Ishikawa (cell line): ENCODE measurements at regions not wholly inside any gene's neighbourhood (a gene's known extent, or its start where the extent isn't known, plus 50 kb on each side); places are given as distances from the start of the nearest gene placed in this dataset.

Experiments used
- CEBPB ChIP-seq: IDR thresholded peaks from 2 replicates; pipeline ENCODE4 v1.6.1; 2012
- CREB1 ChIP-seq: IDR thresholded peaks from 2 replicates; pipeline ENCODE4 v1.6.1; 2012; ENCODE audit warnings: low read depth
- EGR1 ChIP-seq: IDR thresholded peaks from 2 replicates; pipeline ENCODE4 v1.6.1; 2012
- EP300 ChIP-seq: IDR thresholded peaks from 2 replicates; pipeline ENCODE4 v1.6.1; 2012; ENCODE audit warnings: borderline replicate concordance
- FOXM1 ChIP-seq: IDR thresholded peaks from 2 replicates; pipeline ENCODE4 v1.6.1; 2012; ENCODE audit warnings: low read depth, borderline replicate concordance
- NFIC ChIP-seq: IDR thresholded peaks from 2 replicates; pipeline ENCODE4 v1.6.1; 2012
- RAD21 ChIP-seq: IDR thresholded peaks from 2 replicates; pipeline ENCODE4 v1.6.1; 2012; ENCODE audit warnings: low read depth
- TAF1 ChIP-seq: IDR thresholded peaks from 2 replicates; pipeline ENCODE4 v1.6.1; 2012; ENCODE audit warnings: low read depth, mild to moderate bottlenecking
- TCF12 ChIP-seq: IDR thresholded peaks from 2 replicates; pipeline ENCODE4 v1.6.1; 2012; ENCODE audit warnings: low read depth
- TEAD4 ChIP-seq: IDR thresholded peaks from 2 replicates; pipeline ENCODE4 v1.6.1; 2012
- YY1 ChIP-seq: IDR thresholded peaks from 2 replicates; pipeline ENCODE4 v1.6.1; 2012; ENCODE audit warnings: low read depth
- ZBTB7A ChIP-seq: IDR thresholded peaks from 2 replicates; pipeline ENCODE4 v1.6.1; 2012; ENCODE audit warnings: low read depth
- TF ChIP-seq, protein P1 (sequence below): IDR thresholded peaks from 2 replicates; pipeline ENCODE4 v1.6.1; 2012
- TF ChIP-seq, protein P2 (sequence below): IDR thresholded peaks from 2 replicates; pipeline ENCODE4 v1.6.1; 2012
- TF ChIP-seq, protein P3 (sequence below): IDR thresholded peaks from 2 replicates; pipeline ENCODE4 v1.6.1; 2012; ENCODE audit warnings: low read depth, mild to moderate bottlenecking

DNA sequence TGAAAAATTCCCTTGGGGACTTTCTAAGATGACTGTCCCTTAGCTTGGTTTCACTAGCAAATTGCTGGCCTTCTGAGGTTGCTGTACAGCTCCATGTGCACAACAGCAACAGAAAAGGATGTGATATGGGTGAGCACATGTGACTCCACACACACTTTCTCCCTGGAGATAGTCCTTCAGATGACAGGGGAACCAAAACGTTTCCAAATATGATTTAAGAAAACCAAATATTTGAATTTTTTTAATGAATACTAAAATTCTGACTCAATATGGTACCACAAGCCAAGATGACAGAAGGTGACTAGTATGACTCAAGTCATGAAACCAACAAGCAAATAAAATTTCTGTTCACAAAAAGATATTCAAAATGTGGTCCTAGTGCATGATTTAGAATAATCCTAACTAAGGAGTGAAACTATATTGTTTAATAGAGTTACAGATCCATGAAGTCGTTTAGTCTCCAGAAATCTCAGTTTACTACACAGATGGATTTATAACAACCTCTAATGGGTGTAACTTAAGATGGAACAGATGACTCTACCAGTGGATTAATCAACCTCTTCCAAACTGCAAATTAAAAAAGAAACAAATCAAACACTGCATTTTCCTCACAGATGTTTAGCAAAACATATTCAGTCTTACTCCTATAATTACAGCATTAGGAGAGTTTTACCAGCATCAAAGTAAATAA, 144.8 kb upstream of the PIK3R1 start:
- TF ChIP-seq RAD21, result no peak
- TF ChIP-seq CEBPB, result no peak
- TF ChIP-seq, protein P1, sequence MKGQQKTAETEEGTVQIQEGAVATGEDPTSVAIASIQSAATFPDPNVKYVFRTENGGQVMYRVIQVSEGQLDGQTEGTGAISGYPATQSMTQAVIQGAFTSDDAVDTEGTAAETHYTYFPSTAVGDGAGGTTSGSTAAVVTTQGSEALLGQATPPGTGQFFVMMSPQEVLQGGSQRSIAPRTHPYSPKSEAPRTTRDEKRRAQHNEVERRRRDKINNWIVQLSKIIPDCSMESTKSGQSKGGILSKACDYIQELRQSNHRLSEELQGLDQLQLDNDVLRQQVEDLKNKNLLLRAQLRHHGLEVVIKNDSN, result no peak
- no peak for TF ChIP-seq YY1
- TF ChIP-seq, protein P2, sequence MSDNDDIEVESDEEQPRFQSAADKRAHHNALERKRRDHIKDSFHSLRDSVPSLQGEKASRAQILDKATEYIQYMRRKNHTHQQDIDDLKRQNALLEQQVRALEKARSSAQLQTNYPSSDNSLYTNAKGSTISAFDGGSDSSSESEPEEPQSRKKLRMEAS, result no peak
- no peak for TF ChIP-seq EP300
- no peak for TF ChIP-seq FOXM1
- no peak for TF ChIP-seq CREB1
- TF ChIP-seq, protein P3, sequence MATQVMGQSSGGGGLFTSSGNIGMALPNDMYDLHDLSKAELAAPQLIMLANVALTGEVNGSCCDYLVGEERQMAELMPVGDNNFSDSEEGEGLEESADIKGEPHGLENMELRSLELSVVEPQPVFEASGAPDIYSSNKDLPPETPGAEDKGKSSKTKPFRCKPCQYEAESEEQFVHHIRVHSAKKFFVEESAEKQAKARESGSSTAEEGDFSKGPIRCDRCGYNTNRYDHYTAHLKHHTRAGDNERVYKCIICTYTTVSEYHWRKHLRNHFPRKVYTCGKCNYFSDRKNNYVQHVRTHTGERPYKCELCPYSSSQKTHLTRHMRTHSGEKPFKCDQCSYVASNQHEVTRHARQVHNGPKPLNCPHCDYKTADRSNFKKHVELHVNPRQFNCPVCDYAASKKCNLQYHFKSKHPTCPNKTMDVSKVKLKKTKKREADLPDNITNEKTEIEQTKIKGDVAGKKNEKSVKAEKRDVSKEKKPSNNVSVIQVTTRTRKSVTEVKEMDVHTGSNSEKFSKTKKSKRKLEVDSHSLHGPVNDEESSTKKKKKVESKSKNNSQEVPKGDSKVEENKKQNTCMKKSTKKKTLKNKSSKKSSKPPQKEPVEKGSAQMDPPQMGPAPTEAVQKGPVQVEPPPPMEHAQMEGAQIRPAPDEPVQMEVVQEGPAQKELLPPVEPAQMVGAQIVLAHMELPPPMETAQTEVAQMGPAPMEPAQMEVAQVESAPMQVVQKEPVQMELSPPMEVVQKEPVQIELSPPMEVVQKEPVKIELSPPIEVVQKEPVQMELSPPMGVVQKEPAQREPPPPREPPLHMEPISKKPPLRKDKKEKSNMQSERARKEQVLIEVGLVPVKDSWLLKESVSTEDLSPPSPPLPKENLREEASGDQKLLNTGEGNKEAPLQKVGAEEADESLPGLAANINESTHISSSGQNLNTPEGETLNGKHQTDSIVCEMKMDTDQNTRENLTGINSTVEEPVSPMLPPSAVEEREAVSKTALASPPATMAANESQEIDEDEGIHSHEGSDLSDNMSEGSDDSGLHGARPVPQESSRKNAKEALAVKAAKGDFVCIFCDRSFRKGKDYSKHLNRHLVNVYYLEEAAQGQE, result no peak
- no peak for TF ChIP-seq ZBTB7A
- no peak for TF ChIP-seq TCF12
- TF ChIP-seq NFIC, result no peak
- no peak for TF ChIP-seq TEAD4
- TF ChIP-seq EGR1, result no peak
- no peak for TF ChIP-seq TAF1

DNA sequence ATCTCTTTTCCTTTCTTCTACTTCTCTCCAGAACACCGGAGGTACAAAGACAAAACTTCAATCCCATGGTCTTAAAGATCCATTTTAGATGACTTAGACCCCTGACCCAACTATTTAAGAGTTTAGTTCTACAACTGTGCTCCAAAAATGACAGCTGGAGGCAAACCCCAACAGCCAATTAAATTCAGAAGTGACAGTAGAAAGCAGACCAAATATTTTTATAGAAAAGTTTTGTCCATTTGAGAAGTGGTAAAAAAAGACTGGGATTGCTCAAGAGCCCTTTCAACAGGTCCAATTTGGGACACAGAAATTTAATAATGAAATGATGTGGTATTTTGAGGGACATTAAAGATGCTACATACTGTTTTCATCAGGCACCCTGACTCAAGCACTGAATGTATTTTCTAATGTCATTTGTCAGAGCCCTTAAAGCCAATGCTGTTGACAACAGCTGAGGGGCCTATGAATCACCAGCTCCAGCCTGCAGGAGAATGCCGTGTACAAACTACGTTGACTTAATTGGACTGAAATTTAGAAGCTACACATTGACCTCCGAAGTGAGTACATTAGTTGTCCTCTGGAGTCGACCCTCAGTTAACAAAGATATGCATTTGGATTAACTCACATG, 147.5 kb upstream of the PIK3R1 start:
- TF ChIP-seq, protein P1, result no peak
- TF ChIP-seq YY1 (no peak), CEBPB (no peak), NFIC (no peak), EGR1 (no peak), FOXM1 (no peak), RAD21 (no peak), ZBTB7A (no peak)
- TF ChIP-seq, protein P3, result no peak

DNA sequence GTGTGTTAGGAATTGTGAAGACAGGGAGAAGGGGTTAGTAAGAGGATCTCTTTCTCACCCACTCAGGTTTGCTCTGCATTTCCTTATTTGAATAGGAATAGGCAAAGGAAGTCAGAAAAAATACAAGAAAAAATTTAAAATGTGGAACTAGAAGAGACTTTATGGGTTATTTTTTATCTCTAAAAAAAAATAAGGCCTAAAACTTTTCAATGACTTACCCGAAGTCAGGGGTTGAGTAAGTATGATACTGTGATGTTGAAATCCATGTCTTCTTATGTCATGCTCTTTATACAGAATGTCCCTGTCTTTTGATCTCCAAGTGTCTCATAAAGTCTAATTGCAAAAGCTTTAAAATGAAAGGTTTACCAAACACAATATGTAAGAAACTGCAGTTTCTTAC, 148.3 kb upstream of the PIK3R1 start:
- TF ChIP-seq NFIC (no peak), ZBTB7A (no peak)

DNA sequence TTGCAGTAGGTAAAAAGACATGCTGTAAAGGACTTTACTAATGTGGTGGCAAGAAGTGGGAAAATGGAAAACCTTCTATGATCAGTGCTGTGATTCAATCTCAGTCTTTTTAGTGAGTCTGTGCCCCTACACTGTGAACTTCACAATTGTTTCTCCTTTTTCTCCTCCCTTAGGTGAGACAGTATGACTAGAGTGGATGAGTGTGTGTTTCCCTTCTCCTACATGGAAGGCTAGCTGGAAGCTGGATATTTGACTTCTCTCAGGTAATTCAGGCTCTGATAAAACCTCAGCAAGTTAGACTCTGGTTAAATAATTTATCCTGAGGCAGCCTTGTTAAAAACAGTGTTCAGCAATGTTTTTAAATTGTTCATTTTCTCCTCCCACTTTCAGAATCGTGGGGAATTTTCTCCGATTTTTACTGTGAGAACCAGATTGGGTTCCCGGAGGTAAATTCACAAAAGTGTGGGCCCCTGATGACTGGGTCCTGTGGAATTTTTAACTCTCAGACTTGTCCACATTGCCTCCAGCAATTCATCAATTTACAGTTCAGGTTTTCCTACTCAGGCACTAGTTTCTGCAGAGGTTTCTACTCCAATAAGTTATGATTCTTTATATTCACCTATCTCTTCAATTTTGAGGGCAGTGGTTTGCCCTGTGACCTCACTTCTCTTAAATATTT, 149.1 kb upstream of the PIK3R1 start:
- TF ChIP-seq NFIC (no peak), TAF1 (no peak), CREB1 (no peak), YY1 (no peak), ZBTB7A (no peak), TEAD4 (no peak), EP300 (no peak), RAD21 (no peak), EGR1 (no peak), FOXM1 (no peak), CEBPB (no peak), TCF12 (no peak)
- TF ChIP-seq, protein P1, result no peak
- TF ChIP-seq, protein P3, result no peak
- TF ChIP-seq, protein P2, result no peak
